ENCODE measurements at regions not wholly inside any gene's neighbourhood (a gene's known extent, or its start where the extent isn't known, plus 50 kb on each side); places are given as distances from the start of the nearest gene placed in this dataset.

GRCh38 chr2:224220586-224221255, 181.2 kb downstream of the FAM124B start:
- no peak overlapping the region for H3K4me3 ChIP-seq

More at GRCh38 chr2:224220586-224221255, 181.2 kb downstream of the FAM124B start:
- Mint-ChIP-seq H3K9me3 (peaks cover 5% of the 10 kb centered on the region; the same call in 1 of the 3 replicates), H3K4me1 (peaks cover 29% of the 10 kb centered on the region), H3K27me3 (ENCODE audit: insufficient read depth, low read depth, poor library complexity) (peaks cover 3% of the 10 kb centered on the region), H3K27ac (peak overlapping the region; percentile 87; the same call in 1 of the 2 replicates), H3K4me3 (no peak overlapping the region), H3K36me3 (ENCODE audit: low read depth) (no peaks in the 10 kb centered on the region; the same call in 2 of the 3 replicates)
- Histone ChIP-seq H3K36me3 (ENCODE audit: insufficient read depth) (no peaks in the 10 kb centered on the region), H3K79me2 (replicated peaks; ENCODE audit: insufficient read depth) (no peaks in the 10 kb centered on the region), H3K9me2 (ENCODE audit: insufficient read depth) (peaks cover 17% of the 10 kb centered on the region), H3K27me3 (ENCODE audit: insufficient read depth) (no peaks in the 10 kb centered on the region), H3K4me1 (ENCODE audit: insufficient read depth) (peaks cover 8% of the 10 kb centered on the region), H4K20me1 (replicated peaks; ENCODE audit: insufficient read depth) (no peaks in the 10 kb centered on the region), H3K27ac (ENCODE audit: low read depth) (no peak overlapping the region), H3F3A (replicated peaks; ENCODE audit: low read depth) (no peaks in the 10 kb centered on the region), H2AFZ (peak overlapping the region; percentile 1; the same call in 1 of the 2 replicates), H3K4me2 (peak overlapping the region; percentile 6; the same call in 1 of the 2 replicates)
- DNase-seq (ENCODE audit: low spot score) (no peak), ATAC-seq (no peak)
- no peak for TF ChIP-seq CREB1 (CRISPR knock-in tag; IDR thresholded peaks at IDR 0.05; ENCODE audit: low read depth)
- TF ChIP-seq POLR2AphosphoS5 (IDR thresholded peaks at IDR 0.05; ENCODE audit: low read depth), result no peak
- no peak for TF ChIP-seq ZNF462 (CRISPR knock-in tag; IDR thresholded peaks at IDR 0.05)
- TF ChIP-seq, protein P1, sequence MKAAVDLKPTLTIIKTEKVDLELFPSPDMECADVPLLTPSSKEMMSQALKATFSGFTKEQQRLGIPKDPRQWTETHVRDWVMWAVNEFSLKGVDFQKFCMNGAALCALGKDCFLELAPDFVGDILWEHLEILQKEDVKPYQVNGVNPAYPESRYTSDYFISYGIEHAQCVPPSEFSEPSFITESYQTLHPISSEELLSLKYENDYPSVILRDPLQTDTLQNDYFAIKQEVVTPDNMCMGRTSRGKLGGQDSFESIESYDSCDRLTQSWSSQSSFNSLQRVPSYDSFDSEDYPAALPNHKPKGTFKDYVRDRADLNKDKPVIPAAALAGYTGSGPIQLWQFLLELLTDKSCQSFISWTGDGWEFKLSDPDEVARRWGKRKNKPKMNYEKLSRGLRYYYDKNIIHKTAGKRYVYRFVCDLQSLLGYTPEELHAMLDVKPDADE (IDR thresholded peaks at IDR 0.05), result no peak
- TF ChIP-seq EZH2phosphoT487 (IDR thresholded peaks at IDR 0.05; ENCODE audit: unreplicated experiment), result no peak
- no peak for TF ChIP-seq NANOG (IDR thresholded peaks at IDR 0.05; ENCODE audit: borderline replicate concordance)
- TF ChIP-seq, protein P2, sequence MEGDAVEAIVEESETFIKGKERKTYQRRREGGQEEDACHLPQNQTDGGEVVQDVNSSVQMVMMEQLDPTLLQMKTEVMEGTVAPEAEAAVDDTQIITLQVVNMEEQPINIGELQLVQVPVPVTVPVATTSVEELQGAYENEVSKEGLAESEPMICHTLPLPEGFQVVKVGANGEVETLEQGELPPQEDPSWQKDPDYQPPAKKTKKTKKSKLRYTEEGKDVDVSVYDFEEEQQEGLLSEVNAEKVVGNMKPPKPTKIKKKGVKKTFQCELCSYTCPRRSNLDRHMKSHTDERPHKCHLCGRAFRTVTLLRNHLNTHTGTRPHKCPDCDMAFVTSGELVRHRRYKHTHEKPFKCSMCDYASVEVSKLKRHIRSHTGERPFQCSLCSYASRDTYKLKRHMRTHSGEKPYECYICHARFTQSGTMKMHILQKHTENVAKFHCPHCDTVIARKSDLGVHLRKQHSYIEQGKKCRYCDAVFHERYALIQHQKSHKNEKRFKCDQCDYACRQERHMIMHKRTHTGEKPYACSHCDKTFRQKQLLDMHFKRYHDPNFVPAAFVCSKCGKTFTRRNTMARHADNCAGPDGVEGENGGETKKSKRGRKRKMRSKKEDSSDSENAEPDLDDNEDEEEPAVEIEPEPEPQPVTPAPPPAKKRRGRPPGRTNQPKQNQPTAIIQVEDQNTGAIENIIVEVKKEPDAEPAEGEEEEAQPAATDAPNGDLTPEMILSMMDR (conservative IDR thresholded peaks at IDR 0.05; ENCODE audit: low read depth in 2 of 2), result no peak
- no peak for TF ChIP-seq REST (IDR thresholded peaks at IDR 0.05; ENCODE audit: unreplicated experiment)
- TF ChIP-seq EZH2 (IDR thresholded peaks at IDR 0.05; ENCODE audit: low read depth, unreplicated experiment), result no peak
- TF ChIP-seq STAT1 (IDR thresholded peaks at IDR 0.05; ENCODE audit: unreplicated experiment), result no peak
- TF ChIP-seq ZNF331 (CRISPR knock-in tag; IDR thresholded peaks at IDR 0.05; ENCODE audit: low read depth), result no peak
- no peak for TF ChIP-seq ZNF114 (CRISPR knock-in tag; IDR thresholded peaks at IDR 0.05)
- no peak for TF ChIP-seq JUNB (IDR thresholded peaks at IDR 0.05; ENCODE audit: unreplicated experiment)
